Left lung (tissue), 4 donors: ENCODE measurements at regions not wholly inside any gene's neighbourhood (a gene's known extent, or its start where the extent isn't known, plus 50 kb on each side); places are given as distances from the start of the nearest gene placed in this dataset.

Experiments used
- ATAC-seq: fragments of 200-7000 bp; cut with Tn5 transposase; one replicate; pipeline ENCODE4 v1.9.1; 2020; ENCODE audit warnings: moderate library complexity
- DNase-seq, 4 donors: peaks; one replicate each; pipeline ENCODE4 v3.0.0-alpha.2; 2013 to 2020
- H3K27ac ChIP-seq, 2 donors: fragments of 200-600 bp; sonication (generic) in 1 of 2; one replicate each; pipeline versions ENCODE4 v1.5.0 to v1.8.0; 2020 to 2021
- H3K27me3 ChIP-seq, 2 donors: fragments of 200-600 bp; sonication (generic) in 1 of 2; one replicate each; pipeline versions ENCODE4 v1.5.0 to v1.8.0; 2020 to 2021
- H3K36me3 ChIP-seq, 2 donors: fragments of 200-600 bp; sonication (generic) in 1 of 2; one replicate each; pipeline versions ENCODE4 v1.5.0 to v1.8.0; 2020 to 2021
- H3K4me1 ChIP-seq, 2 donors: fragments of 200-600 bp; one replicate each; pipeline ENCODE4 v1.8.0; 2021
- H3K4me3 ChIP-seq, 2 donors: fragments of 200-600 bp; sonication (generic) in 1 of 2; one replicate each; pipeline versions ENCODE4 v1.5.0 to v1.8.0; 2020 to 2021; ENCODE audit warnings: mild to moderate bottlenecking in 1 of 2
- H3K9me3 ChIP-seq, 2 donors: fragments of 200-600 bp; sonication (generic) in 1 of 2; one replicate each; pipeline versions ENCODE4 v1.5.0 to v1.8.0; 2020 to 2021
- intact Hi-C, 2 donors: fragments of 100-400 bp; cut with DNase I; formaldehyde crosslinking; loops; one replicate each; pipeline versions ENCODE4 v1.11.2 to v1.14.2; 2022
- TF ChIP-seq, protein P1 (sequence below), 2 donors: fragments of 200-600 bp; sonication (generic) in 1 of 2; IDR thresholded peaks; one replicate each; pipeline versions ENCODE4 v1.5.0 to v1.8.0; 2021; ENCODE audit warnings: antibody characterized with exemption in 2 of 2
- donor health status: DM: no; HTN: yes; CAD: no.
- donor health status: DM: no; HTN: no; CAD: no.

DNA sequence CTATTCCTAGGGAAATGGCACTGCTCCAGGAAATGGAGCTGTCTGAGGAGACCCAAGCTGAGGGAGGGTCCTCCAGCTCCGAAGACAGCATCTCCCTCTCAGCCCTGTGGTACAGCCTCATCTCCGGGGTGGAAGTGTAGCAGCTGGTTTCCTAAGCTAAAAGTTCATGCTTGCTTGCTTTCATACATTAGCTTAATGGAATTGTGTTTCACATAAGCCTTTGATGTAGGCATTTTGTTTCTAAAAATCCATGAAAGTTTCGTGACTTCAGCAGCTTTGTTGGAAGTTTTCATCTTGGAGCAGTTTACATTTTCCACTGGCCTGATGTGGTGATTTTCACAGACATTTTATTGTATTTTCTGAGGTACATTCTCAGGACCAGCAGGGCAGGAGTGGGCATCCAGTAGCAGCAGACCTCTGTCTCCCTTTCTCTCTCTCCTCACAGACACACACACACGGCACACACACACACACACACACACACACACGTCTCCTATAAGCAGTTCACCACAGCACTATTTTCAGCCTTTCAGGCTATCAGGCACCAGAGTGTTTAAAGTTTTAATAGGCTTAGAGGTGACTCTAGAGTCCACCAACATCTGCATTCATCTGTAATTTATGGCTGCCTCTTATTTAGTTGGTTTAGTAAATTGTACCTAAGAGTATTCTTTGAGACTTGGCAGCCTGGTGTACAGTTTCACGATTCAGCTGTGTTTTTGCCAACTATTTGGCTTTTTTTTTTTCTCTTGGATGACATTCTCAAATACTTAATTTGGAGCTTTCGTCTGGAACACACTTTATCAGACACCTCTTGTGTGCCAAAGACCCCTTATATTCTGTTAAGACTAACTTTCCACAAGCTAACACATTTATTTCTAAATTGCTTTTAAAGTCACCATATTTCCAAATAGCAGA, 225.8 kb upstream of the SFRP2 start:
- Histone ChIP-seq H3K27me3 (no peaks in the 10 kb centered on the region), H3K4me3 (no peak overlapping the region), H3K9me3 (no peaks in the 10 kb centered on the region), H3K27ac (peak overlapping the region in 1 of 2 donors; percentile 26), H3K36me3 (no peaks in the 10 kb centered on the region), H3K4me1 (no peaks in the 10 kb centered on the region)
- ATAC-seq (no peak), DNase-seq (peak in 2 of 4 donors; percentile 17 to 27)
- TF ChIP-seq, protein P1, sequence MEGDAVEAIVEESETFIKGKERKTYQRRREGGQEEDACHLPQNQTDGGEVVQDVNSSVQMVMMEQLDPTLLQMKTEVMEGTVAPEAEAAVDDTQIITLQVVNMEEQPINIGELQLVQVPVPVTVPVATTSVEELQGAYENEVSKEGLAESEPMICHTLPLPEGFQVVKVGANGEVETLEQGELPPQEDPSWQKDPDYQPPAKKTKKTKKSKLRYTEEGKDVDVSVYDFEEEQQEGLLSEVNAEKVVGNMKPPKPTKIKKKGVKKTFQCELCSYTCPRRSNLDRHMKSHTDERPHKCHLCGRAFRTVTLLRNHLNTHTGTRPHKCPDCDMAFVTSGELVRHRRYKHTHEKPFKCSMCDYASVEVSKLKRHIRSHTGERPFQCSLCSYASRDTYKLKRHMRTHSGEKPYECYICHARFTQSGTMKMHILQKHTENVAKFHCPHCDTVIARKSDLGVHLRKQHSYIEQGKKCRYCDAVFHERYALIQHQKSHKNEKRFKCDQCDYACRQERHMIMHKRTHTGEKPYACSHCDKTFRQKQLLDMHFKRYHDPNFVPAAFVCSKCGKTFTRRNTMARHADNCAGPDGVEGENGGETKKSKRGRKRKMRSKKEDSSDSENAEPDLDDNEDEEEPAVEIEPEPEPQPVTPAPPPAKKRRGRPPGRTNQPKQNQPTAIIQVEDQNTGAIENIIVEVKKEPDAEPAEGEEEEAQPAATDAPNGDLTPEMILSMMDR (IDR thresholded peaks at IDR 0.05): no peak
- intact Hi-C loops: no loop called here

DNA sequence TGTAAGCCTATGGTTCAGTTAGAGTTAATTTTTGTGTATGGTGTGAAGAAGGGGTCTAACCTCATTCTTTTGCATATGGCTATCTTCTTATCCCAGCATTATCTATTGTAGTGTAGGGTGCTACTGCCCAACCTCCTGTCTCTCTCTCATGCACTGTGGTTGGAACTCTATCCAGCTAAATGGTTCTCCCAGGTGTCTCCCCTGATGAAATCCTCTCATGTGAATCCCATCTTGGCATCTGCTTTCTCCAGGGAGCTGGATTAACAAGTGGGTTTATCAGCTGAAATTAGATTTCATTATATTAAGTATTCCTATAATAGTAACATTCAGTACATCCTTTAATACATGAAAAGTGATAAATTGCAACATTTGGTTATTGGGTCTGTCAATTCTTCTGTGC, 224.7 kb upstream of the SFRP2 start:
- Histone ChIP-seq H3K27me3 (no peaks in the 10 kb centered on the region), H3K4me1 (no peaks in the 10 kb centered on the region), H3K27ac (no peak overlapping the region), H3K36me3 (no peaks in the 10 kb centered on the region), H3K4me3 (no peak overlapping the region), H3K9me3 (no peaks in the 10 kb centered on the region)
- ATAC-seq (no peak), DNase-seq (no peak)
- intact Hi-C loops: no loop called here
- TF ChIP-seq, protein P1 (IDR thresholded peaks at IDR 0.05): no peak

DNA sequence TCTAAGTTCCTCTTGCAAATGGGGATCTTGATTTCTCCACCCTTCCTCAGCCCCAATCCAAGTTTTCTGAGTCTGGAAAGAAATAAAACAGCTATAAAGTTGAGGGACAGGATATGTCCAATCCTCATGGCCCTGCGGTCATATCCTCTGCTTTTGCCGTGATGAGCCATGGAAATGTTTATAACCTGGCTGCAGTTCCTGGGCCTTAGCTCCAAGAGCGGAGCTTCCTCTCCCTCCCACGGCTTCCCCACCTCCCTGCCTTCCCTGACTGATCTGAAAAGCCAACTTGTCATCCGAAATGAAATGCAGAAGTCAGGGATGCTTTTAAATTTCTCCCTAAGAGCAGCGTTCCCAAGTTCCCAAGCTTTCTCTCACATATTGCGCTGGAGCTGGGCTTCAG, 221.5 kb upstream of the SFRP2 start:
- no peaks in the 10 kb centered on the region for H3K9me3 ChIP-seq
- H3K4me1 ChIP-seq: no peaks in the 10 kb centered on the region
- H3K27me3 ChIP-seq: no peaks in the 10 kb centered on the region
- no peak overlapping the region for H3K27ac ChIP-seq
- TF ChIP-seq, protein P1 (IDR thresholded peaks at IDR 0.05): no peak
- no peak overlapping the region for H3K4me3 ChIP-seq
- ATAC-seq (peak; percentile 40), DNase-seq (no peak)
- no peaks in the 10 kb centered on the region for H3K36me3 ChIP-seq
- intact Hi-C loops: no loop called here

DNA sequence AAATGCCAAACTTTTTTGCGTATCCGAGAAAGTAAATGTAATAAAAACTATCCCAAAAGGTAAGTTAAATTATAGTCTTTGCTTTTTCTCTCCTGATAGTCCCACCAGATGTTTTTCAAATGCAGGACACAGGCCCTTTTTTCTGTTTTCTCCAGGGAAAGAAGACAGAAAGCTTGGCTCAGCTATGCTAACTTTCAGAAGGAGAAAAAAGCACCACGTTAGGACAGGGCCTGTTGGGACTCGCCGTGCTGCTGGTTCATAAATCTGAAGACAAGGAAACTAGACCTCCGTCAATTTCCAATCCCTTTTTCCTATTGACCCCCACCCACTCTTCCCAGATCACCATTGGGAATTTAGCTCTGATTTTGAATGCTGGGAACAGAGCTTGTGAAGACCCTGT, 220.9 kb upstream of the SFRP2 start:
- no peak for ATAC-seq

DNA sequence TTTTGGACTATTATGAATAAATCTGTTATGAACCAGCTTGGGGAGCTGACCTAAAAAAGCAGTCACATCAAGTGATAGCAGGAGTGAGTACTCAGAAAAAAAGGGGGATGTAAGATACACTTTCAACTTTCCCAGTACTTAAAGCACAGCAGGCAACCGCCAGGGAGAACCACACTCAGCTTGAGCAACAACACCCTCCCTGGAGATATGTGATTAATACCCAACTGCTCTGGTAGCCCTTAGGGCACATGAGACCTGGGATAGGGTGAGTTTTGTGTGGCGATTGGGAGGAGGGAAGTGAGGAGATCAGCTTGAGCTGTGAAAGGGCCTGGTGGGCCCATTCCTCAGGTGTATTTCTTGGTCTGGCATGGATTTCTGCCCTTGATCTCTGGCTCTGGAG, 220.3 kb upstream of the SFRP2 start:
- DNase-seq (no peak), ATAC-seq (no peak)
- no peaks in the 10 kb centered on the region for H3K4me1 ChIP-seq
- TF ChIP-seq, protein P1 (IDR thresholded peaks at IDR 0.05): no peak
- H3K9me3 ChIP-seq: no peaks in the 10 kb centered on the region
- no peak overlapping the region for H3K4me3 ChIP-seq
- no peaks in the 10 kb centered on the region for H3K36me3 ChIP-seq
- no peak overlapping the region for H3K27ac ChIP-seq
- intact Hi-C loops: no loop called here
- no peaks in the 10 kb centered on the region for H3K27me3 ChIP-seq

More for the DNA sequence above, 220.9 kb upstream of the SFRP2 start:
- TF ChIP-seq, protein P1 (IDR thresholded peaks at IDR 0.05): no peak
- no peaks in the 10 kb centered on the region for H3K36me3 ChIP-seq
- no peaks in the 10 kb centered on the region for H3K4me1 ChIP-seq
- no peak overlapping the region for H3K27ac ChIP-seq
- no peak for DNase-seq
- H3K4me3 ChIP-seq: no peak overlapping the region
- no peaks in the 10 kb centered on the region for H3K27me3 ChIP-seq
- no peaks in the 10 kb centered on the region for H3K9me3 ChIP-seq
- intact Hi-C loops: no loop called here
